ENCODE measurements at regions not wholly inside any gene's neighbourhood (a gene's known extent, or its start where the extent isn't known, plus 50 kb on each side); places are given as distances from the start of the nearest gene placed in this dataset.

DNA sequence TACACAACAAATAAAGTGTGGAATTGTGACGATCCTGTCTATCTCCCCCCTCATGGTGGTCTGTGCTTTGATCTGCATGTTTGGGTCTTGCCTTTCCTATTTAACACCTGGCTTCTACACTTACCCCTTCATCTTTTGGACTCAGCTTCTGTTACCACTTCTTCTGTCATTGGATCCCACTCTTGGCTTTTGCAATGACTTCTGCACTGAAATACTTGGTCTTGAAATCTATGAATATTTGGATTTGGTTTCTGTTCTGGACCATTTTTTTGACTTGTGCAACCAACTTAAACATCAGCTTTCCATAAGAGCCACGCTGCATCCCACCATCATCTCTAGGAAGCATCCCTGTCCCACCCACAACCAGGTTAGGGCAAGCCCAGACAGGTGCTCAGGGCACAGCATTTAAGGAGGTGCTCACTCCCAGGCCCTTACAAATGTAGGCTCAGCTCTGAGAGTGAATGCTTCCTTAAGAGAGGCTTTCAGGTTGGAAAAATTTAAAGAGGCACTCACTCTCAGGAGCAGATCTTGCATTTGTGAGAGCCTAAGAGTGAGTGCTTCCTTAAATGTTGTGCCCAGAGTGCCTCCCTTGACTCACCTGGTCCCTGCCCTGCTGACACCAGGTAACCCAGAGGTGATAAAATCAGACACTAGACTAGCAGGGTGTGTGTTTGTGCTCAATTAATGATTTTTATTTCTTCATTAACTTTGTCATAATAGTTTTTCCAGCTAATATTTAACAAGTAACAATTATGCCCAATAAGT, 124.5 kb upstream of the SH3BP4 start:
- peaks cover 0 to 2% (median 0%) of the 10 kb centered on the region in 3 experiments; a peak in 1 of 7 replicates for H3K36me3 Mint-ChIP-seq (ENCODE audit: insufficient read depth in 1 of 3, low read depth in 3 of 3)
- Histone ChIP-seq H2BK5ac (ENCODE audit: insufficient read length, low read length) (no peak overlapping the region), H4K8ac (replicated peaks; ENCODE audit: insufficient read length, low read depth, low read length) (no peak overlapping the region), H3K4me1 (ENCODE audit: insufficient read depth, low read length) (no peaks in the 10 kb centered on the region), H2AFZ (ENCODE audit: low read length) (no peak overlapping the region), H3T11ph (ENCODE audit: low read length) (no peak overlapping the region), H3K9ac (ENCODE audit: extremely low read depth, insufficient read length, low read length) (no peak overlapping the region), H3K14ac (ENCODE audit: insufficient read depth, low read length) (no peak overlapping the region), H2AK5ac (ENCODE audit: insufficient read length, low read length) (no peak overlapping the region), H3K79me2 (ENCODE audit: insufficient read depth, low read length) (no peaks in the 10 kb centered on the region), H3K56ac (ENCODE audit: insufficient read length, low read depth, low read length) (no peak overlapping the region), H3K4ac (ENCODE audit: low read depth, low read length) (no peak overlapping the region), H3K23me2 (ENCODE audit: insufficient read length, low read depth, low read length, poor library complexity, severe bottlenecking) (no peaks in the 10 kb centered on the region), H3K27me3 (ENCODE audit: insufficient read depth, low read length) (no peaks in the 10 kb centered on the region), H3K4me2 (ENCODE audit: insufficient read depth, insufficient read length, low read length) (no peak overlapping the region), H2BK120ac (ENCODE audit: low read depth, low read length, poor library complexity, severe bottlenecking) (no peak overlapping the region), H3K79me1 (ENCODE audit: insufficient read depth, low read depth, low read length, poor library complexity, severe bottlenecking) (no peaks in the 10 kb centered on the region), H3K9me3 (ENCODE audit: control insufficient read depth, low read depth, low read length) (no peaks in the 10 kb centered on the region), H4K91ac (ENCODE audit: insufficient read length, low read depth, low read length) (no peak overlapping the region), H4K20me1 (ENCODE audit: control insufficient read depth, insufficient read depth, insufficient read length) (no peaks in the 10 kb centered on the region), H3K27ac (ENCODE audit: insufficient read length, low read depth, low read length) (no peak overlapping the region), H4K5ac (ENCODE audit: insufficient read length, low read depth, low read length) (no peak overlapping the region), H3K18ac (ENCODE audit: insufficient read length, low read depth, low read length) (no peak overlapping the region), H2BK15ac (ENCODE audit: low read depth, low read length) (no peak overlapping the region), H3K23ac (ENCODE audit: insufficient read length, low read depth, low read length) (no peak overlapping the region), H2BK12ac (ENCODE audit: insufficient read length, low read depth, low read length) (no peak overlapping the region), H2BK20ac (ENCODE audit: low read depth, low read length, poor library complexity, severe bottlenecking) (no peak overlapping the region)
- no peak for DNase-seq
- no CpG with 5 or more reads among the region's 2 CpGs for WGBS (ENCODE audit: extremely low coverage, insufficient read length, low lambda C conversion rate)
- H3K9me3 Mint-ChIP-seq = no peaks in the 10 kb centered on the region
- no peak overlapping the region for H3K27ac Mint-ChIP-seq
- no peaks in the 10 kb centered on the region for H3K27me3 Mint-ChIP-seq (ENCODE audit: low read depth)
- TF ChIP-seq, protein P1, sequence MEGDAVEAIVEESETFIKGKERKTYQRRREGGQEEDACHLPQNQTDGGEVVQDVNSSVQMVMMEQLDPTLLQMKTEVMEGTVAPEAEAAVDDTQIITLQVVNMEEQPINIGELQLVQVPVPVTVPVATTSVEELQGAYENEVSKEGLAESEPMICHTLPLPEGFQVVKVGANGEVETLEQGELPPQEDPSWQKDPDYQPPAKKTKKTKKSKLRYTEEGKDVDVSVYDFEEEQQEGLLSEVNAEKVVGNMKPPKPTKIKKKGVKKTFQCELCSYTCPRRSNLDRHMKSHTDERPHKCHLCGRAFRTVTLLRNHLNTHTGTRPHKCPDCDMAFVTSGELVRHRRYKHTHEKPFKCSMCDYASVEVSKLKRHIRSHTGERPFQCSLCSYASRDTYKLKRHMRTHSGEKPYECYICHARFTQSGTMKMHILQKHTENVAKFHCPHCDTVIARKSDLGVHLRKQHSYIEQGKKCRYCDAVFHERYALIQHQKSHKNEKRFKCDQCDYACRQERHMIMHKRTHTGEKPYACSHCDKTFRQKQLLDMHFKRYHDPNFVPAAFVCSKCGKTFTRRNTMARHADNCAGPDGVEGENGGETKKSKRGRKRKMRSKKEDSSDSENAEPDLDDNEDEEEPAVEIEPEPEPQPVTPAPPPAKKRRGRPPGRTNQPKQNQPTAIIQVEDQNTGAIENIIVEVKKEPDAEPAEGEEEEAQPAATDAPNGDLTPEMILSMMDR (conservative IDR thresholded peaks at IDR 0.05) = no peak
- no peak overlapping the region for H3K4me3 Mint-ChIP-seq
- H3K4me1 Mint-ChIP-seq = peaks cover 3 to 19% of the 10 kb centered on the region in 2 experiments
